Stomach (tissue), 4 donors: ENCODE measurements at regions not wholly inside any gene's neighbourhood (a gene's known extent, or its start where the extent isn't known, plus 50 kb on each side); places are given as distances from the start of the nearest gene placed in this dataset.

Experiments used
- EP300 ChIP-seq: sonication (generic); formaldehyde crosslinking; IDR thresholded peaks from one replicate; pipeline ENCODE4 v1.6.1; 2017; ENCODE audit warnings: antibody characterized with exemption
- POLR2A ChIP-seq, 4 donors: fragments of 450-650 bp; IDR thresholded peaks; one replicate each; pipeline ENCODE4 v1.6.1; 2016; ENCODE audit warnings: antibody characterized with exemption in 4 of 4, control low read depth in 2 of 4, mild to moderate bottlenecking in 1 of 4, moderate library complexity in 1 of 4
- POLR2AphosphoS5 ChIP-seq, 3 donors: sonication (generic); formaldehyde crosslinking; IDR thresholded peaks; one replicate each; pipeline ENCODE4 v1.6.1; 2016; ENCODE audit warnings: antibody characterized with exemption in 3 of 3
- TF ChIP-seq, protein P1 (sequence below), 7 experiments: fragments of 450-650 bp in 4 of 7; fragments of 200-600 bp in 3 of 7; sonication (generic) in 3 of 7; IDR thresholded peaks; one replicate each; pipeline ENCODE4 v1.5.1; 2016 to 2019; ENCODE audit warnings: antibody characterized with exemption in 7 of 7, control low read depth in 2 of 7, mild to moderate bottlenecking in 1 of 7

DNA sequence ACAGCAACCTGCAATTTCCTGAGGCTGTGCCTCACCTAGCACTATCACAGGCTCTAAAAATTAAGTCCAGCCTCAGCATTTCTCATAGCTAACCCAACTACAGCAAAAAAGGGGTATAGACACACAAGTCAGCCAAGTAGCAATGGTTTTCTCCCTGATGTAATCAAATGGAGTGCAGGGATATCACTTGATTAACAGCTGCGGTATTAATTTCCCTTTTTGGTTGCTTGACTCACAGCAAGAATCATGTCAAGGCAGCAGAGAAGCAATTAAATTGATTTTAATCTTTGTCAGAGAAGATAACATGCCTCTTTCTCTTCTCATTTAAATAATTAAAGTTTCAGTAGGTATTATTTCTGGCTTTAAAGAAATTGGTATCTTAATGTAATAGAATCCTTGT, 278.9 kb downstream of the RWDD3 start:
- no peak for TF ChIP-seq EP300
- TF ChIP-seq, protein P1, sequence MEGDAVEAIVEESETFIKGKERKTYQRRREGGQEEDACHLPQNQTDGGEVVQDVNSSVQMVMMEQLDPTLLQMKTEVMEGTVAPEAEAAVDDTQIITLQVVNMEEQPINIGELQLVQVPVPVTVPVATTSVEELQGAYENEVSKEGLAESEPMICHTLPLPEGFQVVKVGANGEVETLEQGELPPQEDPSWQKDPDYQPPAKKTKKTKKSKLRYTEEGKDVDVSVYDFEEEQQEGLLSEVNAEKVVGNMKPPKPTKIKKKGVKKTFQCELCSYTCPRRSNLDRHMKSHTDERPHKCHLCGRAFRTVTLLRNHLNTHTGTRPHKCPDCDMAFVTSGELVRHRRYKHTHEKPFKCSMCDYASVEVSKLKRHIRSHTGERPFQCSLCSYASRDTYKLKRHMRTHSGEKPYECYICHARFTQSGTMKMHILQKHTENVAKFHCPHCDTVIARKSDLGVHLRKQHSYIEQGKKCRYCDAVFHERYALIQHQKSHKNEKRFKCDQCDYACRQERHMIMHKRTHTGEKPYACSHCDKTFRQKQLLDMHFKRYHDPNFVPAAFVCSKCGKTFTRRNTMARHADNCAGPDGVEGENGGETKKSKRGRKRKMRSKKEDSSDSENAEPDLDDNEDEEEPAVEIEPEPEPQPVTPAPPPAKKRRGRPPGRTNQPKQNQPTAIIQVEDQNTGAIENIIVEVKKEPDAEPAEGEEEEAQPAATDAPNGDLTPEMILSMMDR (IDR thresholded peaks at IDR 0.05), result no peak
- no peak for TF ChIP-seq POLR2A (IDR thresholded peaks at IDR 0.05)
- TF ChIP-seq POLR2AphosphoS5 (IDR thresholded peaks at IDR 0.05), result no peak
